ENCODE measurements at regions not wholly inside any gene's neighbourhood (a gene's known extent, or its start where the extent isn't known, plus 50 kb on each side); places are given as distances from the start of the nearest gene placed in this dataset.

GRCh38 chr1:113185463-113186104 is 112.6 kb downstream of the LRIG2 start:
- H4K20me1 ChIP-seq (ENCODE audit: insufficient read depth, low read length): no peaks in the 10 kb centered on the region
- H3F3A ChIP-seq (ENCODE audit: insufficient read depth, low read length): no peaks in the 10 kb centered on the region; the same call in 1 of the 2 replicates
- H3K4me1 ChIP-seq (ENCODE audit: low read length): peaks cover 3% of the 10 kb centered on the region; the same call in 1 of the 2 replicates
- H3K4me3 ChIP-seq (ENCODE audit: low read length): no peak overlapping the region
- TF ChIP-seq CTCF (IDR thresholded peaks at IDR 0.05; ENCODE audit: low read length) (no peak), EZH2 (optimal IDR thresholded peaks at IDR 0.05; ENCODE audit: low read depth, low read length) (no peak), EZH2phosphoT487 (IDR thresholded peaks at IDR 0.05; ENCODE audit: low read length) (no peak)
- no peaks in the 10 kb centered on the region for H3K36me3 ChIP-seq (replicated peaks; ENCODE audit: insufficient read depth, low read length)
- H3K9me3 ChIP-seq (replicated peaks; ENCODE audit: insufficient read depth, low read length): no peaks in the 10 kb centered on the region
- no peaks in the 10 kb centered on the region for H3K9me2 ChIP-seq (replicated peaks; ENCODE audit: insufficient read depth, low read length)
- no peaks in the 10 kb centered on the region for H3K27me3 ChIP-seq (replicated peaks; ENCODE audit: insufficient read depth, low read length)
- peak; percentile 59 for DNase-seq
- H3K79me2 ChIP-seq (ENCODE audit: low read length): no peaks in the 10 kb centered on the region
- H3K4me2 ChIP-seq (ENCODE audit: low read depth, low read length): peak overlapping the region; percentile 12; the same call in 1 of the 2 replicates
- no peak overlapping the region for H2AFZ ChIP-seq (ENCODE audit: low read length)
- H3K27ac ChIP-seq (ENCODE audit: low read length): no peak overlapping the region
- no peak overlapping the region for H3K9ac ChIP-seq (ENCODE audit: low read length)

GRCh38 chr1:113190078-113190477 is 117.1 kb downstream of the LRIG2 start:
- no peaks in the 10 kb centered on the region; the same call in 1 of the 2 replicates for H3F3A ChIP-seq (ENCODE audit: insufficient read depth, low read length)
- H3K27ac ChIP-seq (ENCODE audit: low read length): no peak overlapping the region
- no peak for DNase-seq
- H3K9me2 ChIP-seq (replicated peaks; ENCODE audit: insufficient read depth, low read length): no peaks in the 10 kb centered on the region
- H4K20me1 ChIP-seq (ENCODE audit: insufficient read depth, low read length): no peaks in the 10 kb centered on the region
- H3K4me3 ChIP-seq (ENCODE audit: low read length): no peak overlapping the region
- H2AFZ ChIP-seq (ENCODE audit: low read length): no peak overlapping the region
- TF ChIP-seq EZH2 (optimal IDR thresholded peaks at IDR 0.05; ENCODE audit: low read depth, low read length) (no peak), CTCF (IDR thresholded peaks at IDR 0.05; ENCODE audit: low read length) (no peak), EZH2phosphoT487 (IDR thresholded peaks at IDR 0.05; ENCODE audit: low read length) (no peak)
- no peaks in the 10 kb centered on the region for H3K27me3 ChIP-seq (replicated peaks; ENCODE audit: insufficient read depth, low read length)
- H3K9me3 ChIP-seq (replicated peaks; ENCODE audit: insufficient read depth, low read length): no peaks in the 10 kb centered on the region
- H3K36me3 ChIP-seq (replicated peaks; ENCODE audit: insufficient read depth, low read length): no peaks in the 10 kb centered on the region
- peaks cover 3% of the 10 kb centered on the region; the same call in 1 of the 2 replicates for H3K4me1 ChIP-seq (ENCODE audit: low read length)
- no peak overlapping the region for H3K9ac ChIP-seq (ENCODE audit: low read length)
- no peaks in the 10 kb centered on the region for H3K79me2 ChIP-seq (ENCODE audit: low read length)
- H3K4me2 ChIP-seq (ENCODE audit: low read depth, low read length): no peak overlapping the region

GRCh38 chr1:113190930-113191329 is 117.9 kb downstream of the LRIG2 start:
- no peaks in the 10 kb centered on the region for H3K9me3 ChIP-seq (replicated peaks; ENCODE audit: insufficient read depth, low read length)
- no peak overlapping the region for H3K9ac ChIP-seq (ENCODE audit: low read length)
- no peak overlapping the region for H3K4me2 ChIP-seq (ENCODE audit: low read depth, low read length)
- TF ChIP-seq EZH2 (optimal IDR thresholded peaks at IDR 0.05; ENCODE audit: low read depth, low read length): no peak
- TF ChIP-seq EZH2phosphoT487 (IDR thresholded peaks at IDR 0.05; ENCODE audit: low read length): no peak
- no peak for TF ChIP-seq CTCF (IDR thresholded peaks at IDR 0.05; ENCODE audit: low read length)
- no peak overlapping the region for H2AFZ ChIP-seq (ENCODE audit: low read length)
- H3K27ac ChIP-seq (ENCODE audit: low read length): no peak overlapping the region
- DNase-seq: no peak
- H3K4me1 ChIP-seq (ENCODE audit: low read length): no peaks in the 10 kb centered on the region
- no peaks in the 10 kb centered on the region for H3K27me3 ChIP-seq (replicated peaks; ENCODE audit: insufficient read depth, low read length)
- H4K20me1 ChIP-seq (ENCODE audit: insufficient read depth, low read length): no peaks in the 10 kb centered on the region
- no peaks in the 10 kb centered on the region for H3K9me2 ChIP-seq (replicated peaks; ENCODE audit: insufficient read depth, low read length)
- no peaks in the 10 kb centered on the region for H3F3A ChIP-seq (ENCODE audit: insufficient read depth, low read length)
- no peaks in the 10 kb centered on the region for H3K36me3 ChIP-seq (replicated peaks; ENCODE audit: insufficient read depth, low read length)
- H3K79me2 ChIP-seq (ENCODE audit: low read length): no peaks in the 10 kb centered on the region
- no peak overlapping the region for H3K4me3 ChIP-seq (ENCODE audit: low read length)
